Sigmoid colon (tissue), 4 donors: ENCODE measurements at regions not wholly inside any gene's neighbourhood (a gene's known extent, or its start where the extent isn't known, plus 50 kb on each side); places are given as distances from the start of the nearest gene placed in this dataset.

Experiments used
- EP300 ChIP-seq, 4 donors: sonication (generic); formaldehyde crosslinking; IDR thresholded peaks; one replicate each; pipeline ENCODE4 v1.6.1; 2017; ENCODE audit warnings: antibody characterized with exemption in 4 of 4
- POLR2A ChIP-seq, 2 donors: fragments of 450-650 bp; IDR thresholded peaks; one replicate each; pipeline ENCODE4 v1.6.1; 2016; ENCODE audit warnings: antibody characterized with exemption in 2 of 2, mild to moderate bottlenecking in 2 of 2, moderate library complexity in 2 of 2
- TF ChIP-seq, protein P1 (sequence below), 4 experiments: fragments of 450-650 bp in 3 of 4; fragments of 200-600 bp in 1 of 4; IDR thresholded peaks; one replicate each; pipeline ENCODE4 v1.5.1; 2016 to 2019; ENCODE audit warnings: antibody characterized with exemption in 4 of 4, mild to moderate bottlenecking in 3 of 4, moderate library complexity in 2 of 4

GRCh38 chr2:122652670-122653069, 897.2 kb downstream of the TSN start:
- TF ChIP-seq, protein P1, sequence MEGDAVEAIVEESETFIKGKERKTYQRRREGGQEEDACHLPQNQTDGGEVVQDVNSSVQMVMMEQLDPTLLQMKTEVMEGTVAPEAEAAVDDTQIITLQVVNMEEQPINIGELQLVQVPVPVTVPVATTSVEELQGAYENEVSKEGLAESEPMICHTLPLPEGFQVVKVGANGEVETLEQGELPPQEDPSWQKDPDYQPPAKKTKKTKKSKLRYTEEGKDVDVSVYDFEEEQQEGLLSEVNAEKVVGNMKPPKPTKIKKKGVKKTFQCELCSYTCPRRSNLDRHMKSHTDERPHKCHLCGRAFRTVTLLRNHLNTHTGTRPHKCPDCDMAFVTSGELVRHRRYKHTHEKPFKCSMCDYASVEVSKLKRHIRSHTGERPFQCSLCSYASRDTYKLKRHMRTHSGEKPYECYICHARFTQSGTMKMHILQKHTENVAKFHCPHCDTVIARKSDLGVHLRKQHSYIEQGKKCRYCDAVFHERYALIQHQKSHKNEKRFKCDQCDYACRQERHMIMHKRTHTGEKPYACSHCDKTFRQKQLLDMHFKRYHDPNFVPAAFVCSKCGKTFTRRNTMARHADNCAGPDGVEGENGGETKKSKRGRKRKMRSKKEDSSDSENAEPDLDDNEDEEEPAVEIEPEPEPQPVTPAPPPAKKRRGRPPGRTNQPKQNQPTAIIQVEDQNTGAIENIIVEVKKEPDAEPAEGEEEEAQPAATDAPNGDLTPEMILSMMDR (IDR thresholded peaks at IDR 0.05): no peak
- TF ChIP-seq POLR2A (IDR thresholded peaks at IDR 0.05) (no peak), EP300 (IDR thresholded peaks at IDR 0.05) (no peak)
